Activated CD4-positive, alpha-beta T cell treated with anti-CD3 and anti-CD28 coated beads, Interleukin-2, amount 50 U/mL, for 1 hour (primary cell): ENCODE measurements at regions not wholly inside any gene's neighbourhood (a gene's known extent, or its start where the extent isn't known, plus 50 kb on each side); places are given as distances from the start of the nearest gene placed in this dataset.
"Not testable (repeated sequence)": the region's sequence is repeated elsewhere in the genome, so short reads cannot be mapped to it uniquely, and the experiment has no call there.

Experiments used
- DNase-seq: peaks from one replicate; pipeline ENCODE4 v3.0.0-alpha.2; 2020

- DNase-seq, result no peak
These were observed 57.4 kb upstream of the ZBTB20 start for GRCh38 chr3:115204475-115204874.

- no peak for DNase-seq
These were observed 61.1 kb upstream of the ZBTB20 start for GRCh38 chr3:115208066-115208750.

- no peak for DNase-seq
These were observed 64.9 kb upstream of the ZBTB20 start for GRCh38 chr3:115211810-115212492.

GRCh38 chr3:115212615-115213014 is 65.5 kb upstream of the ZBTB20 start:
- DNase-seq, result no peak

GRCh38 chr3:115213052-115213451 is 66.0 kb upstream of the ZBTB20 start:
- DNase-seq, result not testable (repeated sequence)

- no peak for DNase-seq
These were observed 70.2 kb upstream of the ZBTB20 start for GRCh38 chr3:115217292-115217677.

- no peak for DNase-seq
These were observed 70.8 kb upstream of the ZBTB20 start for GRCh38 chr3:115217678-115218451.

- no peak for DNase-seq
These were observed 71.8 kb upstream of the ZBTB20 start for GRCh38 chr3:115218859-115219258.

GRCh38 chr3:115224687-115225086 is 77.6 kb upstream of the ZBTB20 start:
- DNase-seq, result no peak

- DNase-seq, result no peak
These were observed 79.9 kb upstream of the ZBTB20 start for GRCh38 chr3:115226844-115227445.

GRCh38 chr3:115227461-115227860 is 80.4 kb upstream of the ZBTB20 start:
- no peak for DNase-seq

GRCh38 chr3:115228266-115228665 is 81.2 kb upstream of the ZBTB20 start:
- no peak for DNase-seq

GRCh38 chr3:115232167-115232566 is 85.1 kb upstream of the ZBTB20 start:
- no peak for DNase-seq

GRCh38 chr3:115233021-115233420 is 85.9 kb upstream of the ZBTB20 start:
- DNase-seq, result no peak

GRCh38 chr3:115236496-115236895 is 89.4 kb upstream of the ZBTB20 start:
- no peak for DNase-seq

- DNase-seq, result no peak
These were observed 92.6 kb upstream of the ZBTB20 start for GRCh38 chr3:115239717-115240116.

GRCh38 chr3:115244350-115244749 is 97.3 kb upstream of the ZBTB20 start:
- DNase-seq, result no peak

- DNase-seq, result no peak
These were observed 98.3 kb upstream of the ZBTB20 start for GRCh38 chr3:115245438-115245837.

- DNase-seq, result no peak
These were observed 98.8 kb upstream of the ZBTB20 start for GRCh38 chr3:115245899-115246298.

- no peak for DNase-seq
These were observed 99.5 kb upstream of the ZBTB20 start for GRCh38 chr3:115246461-115247020.

GRCh38 chr3:115248274-115248673 is 101.2 kb upstream of the ZBTB20 start:
- DNase-seq, result no peak

GRCh38 chr3:115251509-115251908 is 104.4 kb upstream of the ZBTB20 start:
- no peak for DNase-seq

GRCh38 chr3:115252679-115253078 is 105.6 kb upstream of the ZBTB20 start:
- DNase-seq, result no peak
